ENCODE measurements at regions not wholly inside any gene's neighbourhood (a gene's known extent, or its start where the extent isn't known, plus 50 kb on each side); places are given as distances from the start of the nearest gene placed in this dataset.
"Not testable (repeated sequence)": the region's sequence is repeated elsewhere in the genome, so short reads cannot be mapped to it uniquely, and the experiment has no call there.

DNA sequence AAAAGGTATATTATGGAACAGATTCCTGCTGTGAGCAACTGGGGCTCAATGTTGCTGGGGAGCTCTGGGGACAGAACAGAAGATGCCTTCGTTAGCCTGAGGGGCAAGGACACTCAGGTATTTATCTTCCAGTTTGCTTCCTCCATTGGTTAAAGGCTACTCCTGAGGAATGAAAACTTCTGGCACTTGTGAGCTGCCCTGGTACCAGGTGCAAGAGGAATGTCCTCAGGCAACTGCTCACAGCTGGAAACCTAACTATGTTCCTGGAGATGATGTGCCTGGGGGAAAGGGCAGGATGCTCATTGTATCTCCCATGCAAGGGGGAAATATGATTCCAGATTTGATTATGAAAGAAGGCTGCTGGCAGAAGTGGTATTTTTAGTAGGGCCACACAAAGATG, 54.0 kb upstream of the BBX start:
- no peak for DNase-seq (ENCODE audit: low spot score)

DNA sequence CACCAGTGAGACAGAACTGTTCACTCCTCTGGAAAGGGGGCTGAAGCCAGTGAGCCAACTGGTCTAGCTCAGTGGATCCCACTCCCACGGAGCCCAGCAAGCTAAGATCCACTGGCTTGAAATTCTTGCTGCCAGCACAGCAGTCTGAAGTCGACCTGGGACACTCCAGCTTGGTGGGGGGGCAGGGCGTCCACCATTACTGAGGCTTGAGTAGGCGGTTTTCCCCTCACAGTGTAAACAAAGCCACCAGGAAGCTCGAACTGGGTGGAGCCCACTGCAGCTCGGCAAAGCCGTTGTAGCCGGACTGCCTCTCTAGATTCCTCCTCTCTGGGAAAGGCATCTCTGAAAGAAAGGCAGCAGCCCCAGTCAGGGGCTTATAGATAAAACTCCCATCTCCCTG, 52.3 kb upstream of the BBX start:
- DNase-seq (ENCODE audit: low spot score): not testable (repeated sequence)
